Liver (tissue), 3 donors: ENCODE measurements at regions not wholly inside any gene's neighbourhood (a gene's known extent, or its start where the extent isn't known, plus 50 kb on each side); places are given as distances from the start of the nearest gene placed in this dataset.

Experiments used
- ATF3 ChIP-seq: IDR thresholded peaks from 2 replicates; pipeline ENCODE4 v1.6.1; 2016; ENCODE audit warnings: antibody characterized with exemption
- CTCF ChIP-seq: fragments of 150-350 bp; IDR thresholded peaks from 2 replicates; pipeline ENCODE4 v1.5.1; 2017; ENCODE audit warnings: improper control_type of control experiment, low read depth, low read length; ENCODE audit not compliant: missing input control
- HNF4G ChIP-seq: IDR thresholded peaks from 2 replicates; pipeline ENCODE4 v1.6.1; 2016; ENCODE audit warnings: antibody characterized with exemption
- JUND ChIP-seq, 2 donors: IDR thresholded peaks; 2 replicates each; pipeline ENCODE4 v1.6.1; 2016; ENCODE audit warnings: antibody characterized with exemption in 2 of 2
- MAX ChIP-seq: IDR thresholded peaks from 2 replicates; pipeline ENCODE4 v1.6.1; 2016; ENCODE audit warnings: antibody characterized with exemption
- RAD21 ChIP-seq, 2 donors: IDR thresholded peaks; 2 replicates each; pipeline ENCODE4 v1.6.1; 2016; ENCODE audit warnings: antibody characterized with exemption in 2 of 2, mild to moderate bottlenecking in 2 of 2
- REST ChIP-seq: IDR thresholded peaks from 2 replicates; pipeline ENCODE4 v1.6.1; 2016; ENCODE audit warnings: antibody characterized with exemption, mild to moderate bottlenecking
- SP1 ChIP-seq: IDR thresholded peaks from 2 replicates; pipeline ENCODE4 v1.6.1; 2018; ENCODE audit warnings: antibody characterized with exemption, mild to moderate bottlenecking
- TAF1 ChIP-seq: conservative IDR thresholded peaks from 2 replicates; pipeline ENCODE4 v1.6.1; 2016; ENCODE audit warnings: antibody characterized with exemption, mild to moderate bottlenecking
- YY1 ChIP-seq: IDR thresholded peaks from 2 replicates; pipeline ENCODE4 v1.6.1; 2016; ENCODE audit warnings: antibody characterized with exemption, mild to moderate bottlenecking
- donor health status: healthy.
- donor health status: healthy.

- TF ChIP-seq REST, result no peak
- TF ChIP-seq TAF1, result no peak
- no peak for TF ChIP-seq CTCF
- no peak for TF ChIP-seq MAX
- TF ChIP-seq JUND (IDR thresholded peaks at IDR 0.05), result no peak
- no peak for TF ChIP-seq ATF3
- TF ChIP-seq HNF4G, result no peak
- no peak for TF ChIP-seq YY1
- no peak for TF ChIP-seq SP1
- no peak for TF ChIP-seq RAD21 (IDR thresholded peaks at IDR 0.05)
Measured at GRCh38 chr16:86419518-86419917, 90.8 kb upstream of the FOXF1 start.
